ENCODE measurements at regions not wholly inside any gene's neighbourhood (a gene's known extent, or its start where the extent isn't known, plus 50 kb on each side); places are given as distances from the start of the nearest gene placed in this dataset.

DNA sequence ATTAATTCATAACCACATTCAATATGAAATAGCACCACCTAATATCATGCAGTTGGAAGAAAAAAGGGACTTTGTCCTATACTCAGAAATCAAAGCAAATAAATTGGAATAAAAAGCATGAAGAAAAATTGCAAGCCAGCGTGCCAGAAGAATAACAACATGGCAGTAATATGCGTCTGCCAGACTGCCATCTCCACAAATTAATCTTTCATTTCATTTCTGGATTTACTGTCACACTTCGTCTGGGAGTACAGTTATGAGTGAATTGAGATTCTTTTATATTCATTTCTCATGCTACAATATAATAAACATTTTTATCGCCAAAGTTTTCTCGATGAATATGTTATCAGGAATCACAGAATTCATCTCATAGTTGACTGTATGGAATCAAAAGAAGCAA lies 1327.7 kb upstream of the SEL1L start:
- no peaks in the 10 kb centered on the region for H3K27me3 ChIP-seq (ENCODE audit: insufficient read depth, poor library complexity, severe bottlenecking)
- no peak overlapping the region for H3K27ac ChIP-seq (replicated peaks)
- H3K4me3 ChIP-seq (replicated peaks; ENCODE audit: insufficient read depth, low read length), result no peak overlapping the region
- DNase-seq (ENCODE audit: low read depth in 1 of 2, low spot score in 1 of 2), result no peak
- no peak for TF ChIP-seq REST (IDR thresholded peaks at IDR 0.05; ENCODE audit: insufficient replicate concordance, low read depth)
- no peak for TF ChIP-seq GABPA (IDR thresholded peaks at IDR 0.05; ENCODE audit: low read depth)

GRCh38 chr14:82872494-82872893 lies 1338.8 kb upstream of the SEL1L start:
- no peak overlapping the region for H3K27ac ChIP-seq (replicated peaks)
- no peak for DNase-seq (ENCODE audit: low read depth in 1 of 2, low spot score in 1 of 2)
- no peaks in the 10 kb centered on the region for H3K27me3 ChIP-seq (ENCODE audit: insufficient read depth, poor library complexity, severe bottlenecking)
- no peak for TF ChIP-seq POLR2AphosphoS5 (IDR thresholded peaks at IDR 0.05; ENCODE audit: low read depth)
- no peak for TF ChIP-seq REST (IDR thresholded peaks at IDR 0.05; ENCODE audit: insufficient replicate concordance, low read depth)
- TF ChIP-seq CTCF (IDR thresholded peaks at IDR 0.05; ENCODE audit: insufficient read depth, low read length), result no peak
- TF ChIP-seq SPI1 (IDR thresholded peaks at IDR 0.05; ENCODE audit: borderline replicate concordance, low read depth), result no peak
- TF ChIP-seq GABPA (IDR thresholded peaks at IDR 0.05; ENCODE audit: low read depth), result no peak
- H3K4me3 ChIP-seq (replicated peaks; ENCODE audit: insufficient read depth, low read length), result no peak overlapping the region

DNA sequence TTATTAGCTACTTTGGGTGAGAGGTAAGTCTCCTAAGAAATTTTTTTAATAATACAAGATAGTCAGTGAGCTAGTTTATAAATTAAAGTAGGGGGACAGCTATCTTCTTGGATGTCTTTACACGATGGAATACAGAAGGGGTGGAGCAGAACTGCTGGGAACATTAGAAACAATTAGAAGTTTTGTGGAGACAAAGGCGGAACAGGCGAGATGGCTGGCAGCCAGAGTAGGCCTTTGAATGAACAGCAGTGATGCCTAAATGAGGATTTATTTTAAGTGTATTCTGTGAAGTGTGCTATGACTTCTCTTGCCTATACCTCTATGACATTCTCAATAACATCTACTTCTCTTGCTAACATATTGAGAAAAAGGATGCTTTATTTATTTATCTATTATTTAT lies 1345.3 kb upstream of the SEL1L start:
- Histone ChIP-seq H3K4me3 (replicated peaks; ENCODE audit: insufficient read depth, low read length) (no peak overlapping the region), H3K27me3 (ENCODE audit: insufficient read depth, poor library complexity, severe bottlenecking) (no peaks in the 10 kb centered on the region), H3K27ac (replicated peaks) (no peak overlapping the region)
- TF ChIP-seq POLR2AphosphoS5 (IDR thresholded peaks at IDR 0.05; ENCODE audit: low read depth) (no peak), CTCF (IDR thresholded peaks at IDR 0.05; ENCODE audit: insufficient read depth, low read length) (no peak), REST (IDR thresholded peaks at IDR 0.05; ENCODE audit: insufficient replicate concordance, low read depth) (no peak), GABPA (IDR thresholded peaks at IDR 0.05; ENCODE audit: low read depth) (no peak), SPI1 (IDR thresholded peaks at IDR 0.05; ENCODE audit: borderline replicate concordance, low read depth) (no peak)
- DNase-seq (ENCODE audit: low read depth in 1 of 2, low spot score in 1 of 2), result no peak
